ENCODE measurements at regions not wholly inside any gene's neighbourhood (a gene's known extent, or its start where the extent isn't known, plus 50 kb on each side); places are given as distances from the start of the nearest gene placed in this dataset.

GRCh38 chr16:48098472-48098871 is 57.3 kb downstream of the ABCC12 start:
- Mint-ChIP-seq H3K27me3 (ENCODE audit: insufficient read depth, low read depth, poor library complexity) (peaks cover 5% of the 10 kb centered on the region), H3K36me3 (ENCODE audit: low read depth) (no peaks in the 10 kb centered on the region), H3K4me3 (no peak overlapping the region), H3K4me1 (peaks cover 8% of the 10 kb centered on the region; the same call in 2 of the 3 replicates), H3K27ac (no peak overlapping the region), H3K9me3 (no peaks in the 10 kb centered on the region; the same call in 2 of the 3 replicates)
- ATAC-seq (no peak), DNase-seq (ENCODE audit: low spot score) (no peak)
- no peaks in the 10 kb centered on the region for H4K20me1 ChIP-seq (replicated peaks; ENCODE audit: insufficient read depth)
- H2AFZ ChIP-seq, result no peak overlapping the region
- H3K79me2 ChIP-seq (replicated peaks; ENCODE audit: insufficient read depth), result no peaks in the 10 kb centered on the region
- H3F3A ChIP-seq (replicated peaks; ENCODE audit: low read depth), result no peaks in the 10 kb centered on the region
- H3K27ac ChIP-seq (ENCODE audit: low read depth), result no peak overlapping the region
- H3K36me3 ChIP-seq (ENCODE audit: insufficient read depth), result no peaks in the 10 kb centered on the region
- TF ChIP-seq, protein P1, sequence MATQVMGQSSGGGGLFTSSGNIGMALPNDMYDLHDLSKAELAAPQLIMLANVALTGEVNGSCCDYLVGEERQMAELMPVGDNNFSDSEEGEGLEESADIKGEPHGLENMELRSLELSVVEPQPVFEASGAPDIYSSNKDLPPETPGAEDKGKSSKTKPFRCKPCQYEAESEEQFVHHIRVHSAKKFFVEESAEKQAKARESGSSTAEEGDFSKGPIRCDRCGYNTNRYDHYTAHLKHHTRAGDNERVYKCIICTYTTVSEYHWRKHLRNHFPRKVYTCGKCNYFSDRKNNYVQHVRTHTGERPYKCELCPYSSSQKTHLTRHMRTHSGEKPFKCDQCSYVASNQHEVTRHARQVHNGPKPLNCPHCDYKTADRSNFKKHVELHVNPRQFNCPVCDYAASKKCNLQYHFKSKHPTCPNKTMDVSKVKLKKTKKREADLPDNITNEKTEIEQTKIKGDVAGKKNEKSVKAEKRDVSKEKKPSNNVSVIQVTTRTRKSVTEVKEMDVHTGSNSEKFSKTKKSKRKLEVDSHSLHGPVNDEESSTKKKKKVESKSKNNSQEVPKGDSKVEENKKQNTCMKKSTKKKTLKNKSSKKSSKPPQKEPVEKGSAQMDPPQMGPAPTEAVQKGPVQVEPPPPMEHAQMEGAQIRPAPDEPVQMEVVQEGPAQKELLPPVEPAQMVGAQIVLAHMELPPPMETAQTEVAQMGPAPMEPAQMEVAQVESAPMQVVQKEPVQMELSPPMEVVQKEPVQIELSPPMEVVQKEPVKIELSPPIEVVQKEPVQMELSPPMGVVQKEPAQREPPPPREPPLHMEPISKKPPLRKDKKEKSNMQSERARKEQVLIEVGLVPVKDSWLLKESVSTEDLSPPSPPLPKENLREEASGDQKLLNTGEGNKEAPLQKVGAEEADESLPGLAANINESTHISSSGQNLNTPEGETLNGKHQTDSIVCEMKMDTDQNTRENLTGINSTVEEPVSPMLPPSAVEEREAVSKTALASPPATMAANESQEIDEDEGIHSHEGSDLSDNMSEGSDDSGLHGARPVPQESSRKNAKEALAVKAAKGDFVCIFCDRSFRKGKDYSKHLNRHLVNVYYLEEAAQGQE (IDR thresholded peaks at IDR 0.05; ENCODE audit: unreplicated experiment), result no peak
- no peak for TF ChIP-seq STAT1 (IDR thresholded peaks at IDR 0.05; ENCODE audit: unreplicated experiment)
- TF ChIP-seq POLR2AphosphoS5 (IDR thresholded peaks at IDR 0.05; ENCODE audit: low read depth), result no peak
- TF ChIP-seq NANOG (IDR thresholded peaks at IDR 0.05; ENCODE audit: borderline replicate concordance), result no peak
- TF ChIP-seq ZNF331 (CRISPR knock-in tag; IDR thresholded peaks at IDR 0.05; ENCODE audit: low read depth), result no peak
- no peak for TF ChIP-seq ZNF114 (CRISPR knock-in tag; IDR thresholded peaks at IDR 0.05)
- no peak for TF ChIP-seq EZH2 (IDR thresholded peaks at IDR 0.05; ENCODE audit: low read depth, unreplicated experiment)
- no peak for TF ChIP-seq CTCF (conservative IDR thresholded peaks at IDR 0.05; ENCODE audit: low read depth in 2 of 2)
- TF ChIP-seq JUNB (IDR thresholded peaks at IDR 0.05; ENCODE audit: unreplicated experiment), result no peak
- no peak for TF ChIP-seq ETS1 (IDR thresholded peaks at IDR 0.05)
- TF ChIP-seq, protein P2, sequence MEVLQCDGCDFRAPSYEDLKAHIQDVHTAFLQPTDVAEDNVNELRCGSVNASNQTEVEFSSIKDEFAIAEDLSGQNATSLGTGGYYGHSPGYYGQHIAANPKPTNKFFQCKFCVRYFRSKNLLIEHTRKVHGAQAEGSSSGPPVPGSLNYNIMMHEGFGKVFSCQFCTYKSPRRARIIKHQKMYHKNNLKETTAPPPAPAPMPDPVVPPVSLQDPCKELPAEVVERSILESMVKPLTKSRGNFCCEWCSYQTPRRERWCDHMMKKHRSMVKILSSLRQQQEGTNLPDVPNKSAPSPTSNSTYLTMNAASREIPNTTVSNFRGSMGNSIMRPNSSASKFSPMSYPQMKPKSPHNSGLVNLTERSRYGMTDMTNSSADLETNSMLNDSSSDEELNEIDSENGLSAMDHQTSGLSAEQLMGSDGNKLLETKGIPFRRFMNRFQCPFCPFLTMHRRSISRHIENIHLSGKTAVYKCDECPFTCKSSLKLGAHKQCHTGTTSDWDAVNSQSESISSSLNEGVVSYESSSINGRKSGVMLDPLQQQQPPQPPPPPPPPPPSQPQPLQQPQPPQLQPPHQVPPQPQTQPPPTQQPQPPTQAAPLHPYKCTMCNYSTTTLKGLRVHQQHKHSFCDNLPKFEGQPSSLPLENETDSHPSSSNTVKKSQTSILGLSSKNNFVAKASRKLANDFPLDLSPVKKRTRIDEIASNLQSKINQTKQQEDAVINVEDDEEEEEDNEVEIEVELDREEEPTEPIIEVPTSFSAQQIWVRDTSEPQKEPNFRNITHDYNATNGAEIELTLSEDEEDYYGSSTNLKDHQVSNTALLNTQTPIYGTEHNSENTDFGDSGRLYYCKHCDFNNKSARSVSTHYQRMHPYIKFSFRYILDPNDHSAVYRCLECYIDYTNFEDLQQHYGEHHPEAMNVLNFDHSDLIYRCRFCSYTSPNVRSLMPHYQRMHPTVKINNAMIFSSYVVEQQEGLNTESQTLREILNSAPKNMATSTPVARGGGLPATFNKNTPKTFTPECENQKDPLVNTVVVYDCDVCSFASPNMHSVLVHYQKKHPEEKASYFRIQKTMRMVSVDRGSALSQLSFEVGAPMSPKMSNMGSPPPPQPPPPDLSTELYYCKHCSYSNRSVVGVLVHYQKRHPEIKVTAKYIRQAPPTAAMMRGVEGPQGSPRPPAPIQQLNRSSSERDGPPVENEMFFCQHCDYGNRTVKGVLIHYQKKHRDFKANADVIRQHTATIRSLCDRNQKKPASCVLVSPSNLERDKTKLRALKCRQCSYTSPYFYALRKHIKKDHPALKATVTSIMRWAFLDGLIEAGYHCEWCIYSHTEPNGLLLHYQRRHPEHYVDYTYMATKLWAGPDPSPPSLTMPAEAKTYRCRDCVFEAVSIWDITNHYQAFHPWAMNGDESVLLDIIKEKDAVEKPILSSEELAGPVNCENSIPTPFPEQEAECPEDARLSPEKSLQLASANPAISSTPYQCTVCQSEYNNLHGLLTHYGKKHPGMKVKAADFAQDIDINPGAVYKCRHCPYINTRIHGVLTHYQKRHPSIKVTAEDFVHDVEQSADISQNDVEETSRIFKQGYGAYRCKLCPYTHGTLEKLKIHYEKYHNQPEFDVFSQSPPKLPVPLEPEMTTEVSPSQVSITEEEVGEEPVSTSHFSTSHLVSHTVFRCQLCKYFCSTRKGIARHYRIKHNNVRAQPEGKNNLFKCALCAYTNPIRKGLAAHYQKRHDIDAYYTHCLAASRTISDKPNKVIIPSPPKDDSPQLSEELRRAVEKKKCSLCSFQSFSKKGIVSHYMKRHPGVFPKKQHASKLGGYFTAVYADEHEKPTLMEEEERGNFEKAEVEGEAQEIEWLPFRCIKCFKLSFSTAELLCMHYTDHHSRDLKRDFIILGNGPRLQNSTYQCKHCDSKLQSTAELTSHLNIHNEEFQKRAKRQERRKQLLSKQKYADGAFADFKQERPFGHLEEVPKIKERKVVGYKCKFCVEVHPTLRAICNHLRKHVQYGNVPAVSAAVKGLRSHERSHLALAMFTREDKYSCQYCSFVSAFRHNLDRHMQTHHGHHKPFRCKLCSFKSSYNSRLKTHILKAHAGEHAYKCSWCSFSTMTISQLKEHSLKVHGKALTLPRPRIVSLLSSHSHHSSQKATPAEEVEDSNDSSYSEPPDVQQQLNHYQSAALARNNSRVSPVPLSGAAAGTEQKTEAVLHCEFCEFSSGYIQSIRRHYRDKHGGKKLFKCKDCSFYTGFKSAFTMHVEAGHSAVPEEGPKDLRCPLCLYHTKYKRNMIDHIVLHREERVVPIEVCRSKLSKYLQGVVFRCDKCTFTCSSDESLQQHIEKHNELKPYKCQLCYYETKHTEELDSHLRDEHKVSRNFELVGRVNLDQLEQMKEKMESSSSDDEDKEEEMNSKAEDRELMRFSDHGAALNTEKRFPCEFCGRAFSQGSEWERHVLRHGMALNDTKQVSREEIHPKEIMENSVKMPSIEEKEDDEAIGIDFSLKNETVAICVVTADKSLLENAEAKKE (CRISPR knock-in tag; IDR thresholded peaks at IDR 0.05), result no peak
- no peak for TF ChIP-seq EZH2phosphoT487 (IDR thresholded peaks at IDR 0.05; ENCODE audit: unreplicated experiment)
- TF ChIP-seq CREB1 (CRISPR knock-in tag; IDR thresholded peaks at IDR 0.05; ENCODE audit: low read depth), result no peak
- peaks cover 5% of the 10 kb centered on the region; the same call in 1 of the 2 replicates for H3K4me1 ChIP-seq (ENCODE audit: insufficient read depth)
- no peak overlapping the region for H3K4me2 ChIP-seq
- H3K9me2 ChIP-seq (ENCODE audit: insufficient read depth), result peaks cover 6% of the 10 kb centered on the region; the same call in 1 of the 2 replicates
- no peak overlapping the region for H3K4me3 ChIP-seq
- H3K27me3 ChIP-seq (ENCODE audit: insufficient read depth), result no peaks in the 10 kb centered on the region
